ENCODE measurements at regions not wholly inside any gene's neighbourhood (a gene's known extent, or its start where the extent isn't known, plus 50 kb on each side); places are given as distances from the start of the nearest gene placed in this dataset.

DNA sequence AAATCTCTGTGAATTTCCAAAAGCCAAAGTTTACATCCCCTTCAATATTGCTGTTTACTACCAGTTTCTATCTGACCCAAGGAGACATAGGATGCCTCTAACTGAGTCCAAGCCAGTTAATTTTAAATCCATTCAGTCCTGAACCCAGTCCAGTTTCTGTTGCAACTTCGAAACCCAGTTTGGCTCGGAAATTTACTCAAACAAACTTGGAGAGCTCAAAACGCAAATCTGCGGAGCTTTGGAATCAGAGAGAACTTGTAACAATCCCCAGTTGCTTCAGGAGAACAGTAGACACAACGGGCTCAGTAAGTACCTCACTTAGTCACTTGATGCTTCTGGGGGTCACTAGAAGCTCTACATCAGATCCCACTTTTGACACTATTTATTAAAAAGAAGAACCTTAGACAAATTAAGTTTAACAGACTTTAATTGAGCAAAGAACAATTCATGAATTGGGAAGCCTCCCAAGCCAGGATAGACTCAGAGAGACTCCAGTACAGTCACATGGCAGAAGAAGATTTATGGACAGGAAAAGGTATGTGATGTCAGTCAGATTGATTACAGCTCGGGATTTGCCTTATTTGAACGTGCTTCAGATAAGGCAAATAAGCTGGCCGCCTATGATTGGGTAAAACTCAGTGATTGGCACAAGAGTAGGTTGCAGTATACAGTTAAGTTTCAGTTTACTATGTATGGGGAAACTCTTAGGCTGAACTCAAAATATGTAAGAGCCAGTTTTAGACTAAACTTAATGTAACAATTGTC, 118.0 kb downstream of the RFPL4B start:
- Histone ChIP-seq H2AFZ (ENCODE audit: low read depth, low read length) (no peak overlapping the region), H3K23ac (ENCODE audit: low read length in 2 of 2) (no peak overlapping the region), H3K18ac (ENCODE audit: low read depth in 1 of 2, low read length in 2 of 2) (peak overlapping the region in 1 of 2 experiments; percentile 8), H2BK12ac (ENCODE audit: low read length in 2 of 2) (no peak overlapping the region), H3K9me3 (ENCODE audit: control insufficient read depth, low read length) (no peaks in the 10 kb centered on the region), H2BK120ac (ENCODE audit: low read depth, low read length) (no peak overlapping the region), H3K27me3 (ENCODE audit: control insufficient read depth in 1 of 2, insufficient read depth in 1 of 2, low read length in 2 of 2) (no peaks in the 10 kb centered on the region), H2AK5ac (ENCODE audit: low read length, severe bottlenecking) (no peak overlapping the region), H3K27ac (ENCODE audit: low read length, poor library complexity, severe bottlenecking) (no peak overlapping the region), H2BK5ac (ENCODE audit: low read depth, low read length, poor library complexity, severe bottlenecking) (no peak overlapping the region), H2BK15ac (ENCODE audit: low read depth, poor library complexity, severe bottlenecking) (no peak overlapping the region), H3K4me2 (ENCODE audit: low read length, poor library complexity, severe bottlenecking) (no peak overlapping the region), H3K4me1 (ENCODE audit: control insufficient read depth, insufficient read depth, low read depth, low read length) (peaks cover 2% of the 10 kb centered on the region), H3K79me1 (replicated peaks; ENCODE audit: low read length, poor library complexity, severe bottlenecking) (no peaks in the 10 kb centered on the region), H3K36me3 (ENCODE audit: control insufficient read depth in 1 of 2, insufficient read depth in 2 of 2, low read depth in 1 of 2, low read length in 2 of 2) (no peaks in the 10 kb centered on the region), H3K9ac (ENCODE audit: low read length) (peak overlapping the region; percentile 8), H3K14ac (ENCODE audit: low read length in 2 of 2) (no peak overlapping the region), H4K8ac (ENCODE audit: low read length) (no peak overlapping the region), H4K91ac (ENCODE audit: low read length) (no peak overlapping the region), H3K4me3 (ENCODE audit: insufficient read depth in 1 of 2, low read depth in 1 of 2, low read length in 2 of 2) (peak overlapping the region in 1 of 2 experiments; percentile 26), H3K4ac (ENCODE audit: low read depth in 1 of 2, low read length in 2 of 2) (no peak overlapping the region)
- DNase-seq: no peak
- 89% methylated on average over 8 of the region's 8 CpGs for WGBS

DNA sequence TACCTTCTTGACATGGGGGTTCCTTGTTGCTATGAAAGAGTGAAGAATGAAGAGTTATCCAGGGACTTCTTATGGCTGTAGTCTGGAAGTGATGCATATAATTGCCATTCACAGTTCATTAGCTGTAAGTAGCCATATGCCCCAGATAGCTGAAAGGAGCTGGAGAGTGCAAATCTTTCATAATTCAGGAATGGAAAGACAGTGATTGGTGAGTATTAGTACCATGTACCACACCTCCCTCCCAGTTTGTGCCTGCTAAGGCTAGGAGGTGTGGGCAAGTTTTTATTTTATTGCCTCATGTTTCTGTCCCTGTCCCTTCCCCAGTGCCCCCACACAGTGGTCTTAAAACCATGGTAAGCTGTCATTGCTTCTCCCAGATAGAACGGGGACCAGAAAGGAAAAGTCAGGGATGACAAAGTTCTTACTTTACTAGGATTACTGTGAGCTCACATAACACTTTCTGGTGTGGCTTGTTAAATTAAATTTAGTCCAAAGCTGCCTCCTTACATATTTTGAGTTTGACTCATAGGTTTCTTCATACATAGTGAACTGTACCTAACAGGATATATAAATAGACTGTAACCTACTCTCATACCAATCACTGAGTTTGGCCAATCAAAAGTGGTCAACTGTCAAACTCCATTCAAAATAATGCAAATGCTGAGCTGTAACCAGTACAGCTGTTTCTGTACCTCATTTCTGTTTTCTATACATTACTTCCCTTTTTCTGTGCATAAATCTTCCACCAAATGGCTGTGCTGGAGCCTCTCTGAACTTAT, 119.4 kb downstream of the RFPL4B start:
- Histone ChIP-seq H4K91ac (ENCODE audit: low read length) (no peak overlapping the region), H2AK5ac (ENCODE audit: low read length, severe bottlenecking) (peak overlapping the region; percentile 69), H3K27ac (ENCODE audit: low read length, poor library complexity, severe bottlenecking) (peak overlapping the region; percentile 89), H3K4me2 (ENCODE audit: low read length, poor library complexity, severe bottlenecking) (peak overlapping the region; percentile 31), H3K79me1 (replicated peaks; ENCODE audit: low read length, poor library complexity, severe bottlenecking) (no peaks in the 10 kb centered on the region), H2BK5ac (ENCODE audit: low read depth, low read length, poor library complexity, severe bottlenecking) (no peak overlapping the region), H3K4ac (ENCODE audit: low read depth in 1 of 2, low read length in 2 of 2) (peak overlapping the region in 1 of 2 experiments; percentile 16), H3K4me3 (ENCODE audit: insufficient read depth in 1 of 2, low read depth in 1 of 2, low read length in 2 of 2) (no peak overlapping the region), H3K4me1 (ENCODE audit: control insufficient read depth, insufficient read depth, low read depth, low read length) (peaks cover 2% of the 10 kb centered on the region), H2AFZ (ENCODE audit: low read depth, low read length) (no peak overlapping the region), H3K18ac (ENCODE audit: low read depth in 1 of 2, low read length in 2 of 2) (peak overlapping the region in 1 of 2 experiments; percentile 43), H4K8ac (ENCODE audit: low read length) (peak overlapping the region; percentile 28), H3K9ac (ENCODE audit: low read length) (no peak overlapping the region), H3K23ac (ENCODE audit: low read length in 2 of 2) (no peak overlapping the region), H2BK12ac (ENCODE audit: low read length in 2 of 2) (no peak overlapping the region), H3K36me3 (ENCODE audit: control insufficient read depth in 1 of 2, insufficient read depth in 2 of 2, low read depth in 1 of 2, low read length in 2 of 2) (no peaks in the 10 kb centered on the region), H3K9me3 (ENCODE audit: control insufficient read depth, low read length) (no peaks in the 10 kb centered on the region), H3K27me3 (ENCODE audit: control insufficient read depth in 1 of 2, insufficient read depth in 1 of 2, low read length in 2 of 2) (no peaks in the 10 kb centered on the region), H2BK120ac (ENCODE audit: low read depth, low read length) (no peak overlapping the region), H3K14ac (ENCODE audit: low read length in 2 of 2) (no peak overlapping the region), H2BK15ac (ENCODE audit: low read depth, poor library complexity, severe bottlenecking) (no peak overlapping the region)
- peak; percentile 43 for DNase-seq
- WGBS: no CpG with 5 or more reads among the region's 1 CpG

DNA sequence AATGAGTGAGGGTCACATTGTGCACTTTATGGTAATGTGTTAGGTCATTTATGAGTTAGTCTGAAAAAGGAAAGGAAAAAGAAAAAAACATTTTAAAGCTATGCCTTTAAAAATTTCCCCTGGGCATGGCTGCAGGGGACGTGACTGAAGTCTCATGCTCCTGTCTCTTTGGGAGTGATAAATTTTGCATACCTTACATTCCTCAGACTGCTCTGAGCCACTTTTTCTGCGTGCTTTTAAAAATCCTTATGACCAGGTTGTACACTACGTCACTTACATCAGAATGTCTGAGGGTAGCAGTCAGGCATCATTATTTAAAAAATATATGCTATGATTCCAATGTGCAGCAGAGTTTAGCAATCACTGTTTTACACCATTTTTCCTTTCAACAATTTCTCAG, 121.2 kb downstream of the RFPL4B start:
- no peak overlapping the region for H3K4ac ChIP-seq (ENCODE audit: low read depth in 1 of 2, low read length in 2 of 2)
- no peak overlapping the region for H4K8ac ChIP-seq (ENCODE audit: low read length)
- no peaks in the 10 kb centered on the region for H3K36me3 ChIP-seq (ENCODE audit: control insufficient read depth in 1 of 2, insufficient read depth in 2 of 2, low read depth in 1 of 2, low read length in 2 of 2)
- H3K27me3 ChIP-seq (ENCODE audit: control insufficient read depth in 1 of 2, insufficient read depth in 1 of 2, low read length in 2 of 2): no peaks in the 10 kb centered on the region
- no peak overlapping the region for H2BK120ac ChIP-seq (ENCODE audit: low read depth, low read length)
- H3K27ac ChIP-seq (ENCODE audit: low read length, poor library complexity, severe bottlenecking): no peak overlapping the region
- no peak overlapping the region for H2BK5ac ChIP-seq (ENCODE audit: low read depth, low read length, poor library complexity, severe bottlenecking)
- H3K14ac ChIP-seq (ENCODE audit: low read length in 2 of 2): no peak overlapping the region
- H2AFZ ChIP-seq (ENCODE audit: low read depth, low read length): no peak overlapping the region
- no peak overlapping the region for H3K23ac ChIP-seq (ENCODE audit: low read length in 2 of 2)
- H3K18ac ChIP-seq (ENCODE audit: low read depth in 1 of 2, low read length in 2 of 2): no peak overlapping the region
- H3K9me3 ChIP-seq (ENCODE audit: control insufficient read depth, low read length): no peaks in the 10 kb centered on the region
- peaks cover 2% of the 10 kb centered on the region for H3K4me1 ChIP-seq (ENCODE audit: control insufficient read depth, insufficient read depth, low read depth, low read length)
- H4K91ac ChIP-seq (ENCODE audit: low read length): no peak overlapping the region
- H3K4me2 ChIP-seq (ENCODE audit: low read length, poor library complexity, severe bottlenecking): no peak overlapping the region
- WGBS: 15% methylated on average over 1 of the region's 3 CpGs
- H3K4me3 ChIP-seq (ENCODE audit: insufficient read depth in 1 of 2, low read depth in 1 of 2, low read length in 2 of 2): no peak overlapping the region
- H3K9ac ChIP-seq (ENCODE audit: low read length): no peak overlapping the region
- no peaks in the 10 kb centered on the region for H3K79me1 ChIP-seq (replicated peaks; ENCODE audit: low read length, poor library complexity, severe bottlenecking)
- H2BK15ac ChIP-seq (ENCODE audit: low read depth, poor library complexity, severe bottlenecking): no peak overlapping the region
- DNase-seq: no peak
- no peak overlapping the region for H2AK5ac ChIP-seq (ENCODE audit: low read length, severe bottlenecking)
- H2BK12ac ChIP-seq (ENCODE audit: low read length in 2 of 2): no peak overlapping the region

DNA sequence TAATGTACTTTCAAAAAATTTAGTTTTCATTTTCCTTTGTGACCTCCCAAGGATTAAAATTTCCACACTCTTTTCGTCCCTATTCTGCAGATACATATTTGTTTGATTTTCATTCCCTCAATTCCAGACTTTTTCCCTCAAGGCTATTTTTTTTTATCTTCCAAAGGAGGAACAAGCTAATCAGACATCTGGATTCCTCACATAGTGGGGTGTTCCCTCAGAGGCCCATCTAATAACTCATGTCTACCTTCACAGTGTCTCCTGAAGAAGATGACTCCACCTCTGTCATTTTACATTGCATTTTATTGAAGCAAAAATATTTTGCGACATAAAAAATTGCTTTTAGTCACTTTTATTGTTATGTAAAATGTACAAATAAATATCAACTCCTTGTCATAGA, 122.2 kb downstream of the RFPL4B start:
- WGBS: 89% methylated on average over 1 of the region's 2 CpGs
- H3K9me3 ChIP-seq (ENCODE audit: control insufficient read depth, low read length): no peaks in the 10 kb centered on the region
- no peak overlapping the region for H2BK12ac ChIP-seq (ENCODE audit: low read length in 2 of 2)
- no peak overlapping the region for H2AFZ ChIP-seq (ENCODE audit: low read depth, low read length)
- peaks cover 2% of the 10 kb centered on the region for H3K4me1 ChIP-seq (ENCODE audit: control insufficient read depth, insufficient read depth, low read depth, low read length)
- H3K18ac ChIP-seq (ENCODE audit: low read depth in 1 of 2, low read length in 2 of 2): no peak overlapping the region
- no peak overlapping the region for H2BK120ac ChIP-seq (ENCODE audit: low read depth, low read length)
- H3K23ac ChIP-seq (ENCODE audit: low read length in 2 of 2): no peak overlapping the region
- no peak overlapping the region for H2BK5ac ChIP-seq (ENCODE audit: low read depth, low read length, poor library complexity, severe bottlenecking)
- H3K36me3 ChIP-seq (ENCODE audit: control insufficient read depth in 1 of 2, insufficient read depth in 2 of 2, low read depth in 1 of 2, low read length in 2 of 2): no peaks in the 10 kb centered on the region
- H3K4ac ChIP-seq (ENCODE audit: low read depth in 1 of 2, low read length in 2 of 2): no peak overlapping the region
- H3K4me3 ChIP-seq (ENCODE audit: insufficient read depth in 1 of 2, low read depth in 1 of 2, low read length in 2 of 2): no peak overlapping the region
- H2AK5ac ChIP-seq (ENCODE audit: low read length, severe bottlenecking): no peak overlapping the region
- no peak overlapping the region for H3K27ac ChIP-seq (ENCODE audit: low read length, poor library complexity, severe bottlenecking)
- H3K4me2 ChIP-seq (ENCODE audit: low read length, poor library complexity, severe bottlenecking): no peak overlapping the region
- H3K27me3 ChIP-seq (ENCODE audit: control insufficient read depth in 1 of 2, insufficient read depth in 1 of 2, low read length in 2 of 2): no peaks in the 10 kb centered on the region
- H3K79me1 ChIP-seq (replicated peaks; ENCODE audit: low read length, poor library complexity, severe bottlenecking): no peaks in the 10 kb centered on the region
- no peak overlapping the region for H4K91ac ChIP-seq (ENCODE audit: low read length)
- no peak overlapping the region for H3K9ac ChIP-seq (ENCODE audit: low read length)
- no peak overlapping the region for H2BK15ac ChIP-seq (ENCODE audit: low read depth, poor library complexity, severe bottlenecking)
- H4K8ac ChIP-seq (ENCODE audit: low read length): no peak overlapping the region
- H3K14ac ChIP-seq (ENCODE audit: low read length in 2 of 2): no peak overlapping the region
- no peak for DNase-seq

Data from mesenchymal stem cell (in vitro differentiated cells and primary cell).